ENCODE measurements at regions not wholly inside any gene's neighbourhood (a gene's known extent, or its start where the extent isn't known, plus 50 kb on each side); places are given as distances from the start of the nearest gene placed in this dataset.
"Not testable (repeated sequence)": the region's sequence is repeated elsewhere in the genome, so short reads cannot be mapped to it uniquely, and the experiment has no call there.

GRCh38 chr13:22933571-22934181 is 247.1 kb upstream of the SGCG start:
- no peak for DNase-seq (ENCODE audit: low spot score)

- DNase-seq (ENCODE audit: low spot score): no peak
These were observed 245.8 kb upstream of the SGCG start for GRCh38 chr13:22934744-22935523.

GRCh38 chr13:22936228-22936627 is 244.6 kb upstream of the SGCG start:
- DNase-seq (ENCODE audit: low spot score): no peak

GRCh38 chr13:22937241-22937640 is 243.5 kb upstream of the SGCG start:
- no peak for DNase-seq (ENCODE audit: low spot score)

GRCh38 chr13:22937953-22938352 is 242.8 kb upstream of the SGCG start:
- DNase-seq (ENCODE audit: low spot score): no peak

GRCh38 chr13:22938576-22938975 is 242.2 kb upstream of the SGCG start:
- DNase-seq (ENCODE audit: low spot score): no peak

- no peak for DNase-seq (ENCODE audit: low spot score)
These were observed 241.6 kb upstream of the SGCG start for GRCh38 chr13:22939157-22939556.

- no peak for DNase-seq (ENCODE audit: low spot score)
These were observed 240.6 kb upstream of the SGCG start for GRCh38 chr13:22940090-22940710.

- DNase-seq (ENCODE audit: low spot score): no peak
These were observed 240.0 kb upstream of the SGCG start for GRCh38 chr13:22940736-22941135.

GRCh38 chr13:22941495-22941894 is 239.3 kb upstream of the SGCG start:
- not testable (repeated sequence) for DNase-seq (ENCODE audit: low spot score)

GRCh38 chr13:22942831-22943230 is 237.9 kb upstream of the SGCG start:
- not testable (repeated sequence) for DNase-seq (ENCODE audit: low spot score)

GRCh38 chr13:22944378-22944777 is 236.4 kb upstream of the SGCG start:
- no peak for DNase-seq (ENCODE audit: low spot score)

- DNase-seq (ENCODE audit: low spot score): peak; percentile 40
These were observed 235.2 kb upstream of the SGCG start for GRCh38 chr13:22945321-22946226.

GRCh38 chr13:22948421-22948820 is 232.4 kb upstream of the SGCG start:
- no peak for DNase-seq (ENCODE audit: low spot score)

GRCh38 chr13:22952018-22952417 is 228.8 kb upstream of the SGCG start:
- not testable (repeated sequence) for DNase-seq (ENCODE audit: low spot score)

GRCh38 chr13:22955147-22955546 is 225.6 kb upstream of the SGCG start:
- not testable (repeated sequence) for DNase-seq (ENCODE audit: low spot score)

GRCh38 chr13:22956456-22957115 is 224.2 kb upstream of the SGCG start:
- DNase-seq (ENCODE audit: low spot score): not testable (repeated sequence)

GRCh38 chr13:22959859-22960258 is 220.9 kb upstream of the SGCG start:
- DNase-seq (ENCODE audit: low spot score): not testable (repeated sequence)

- no peak for DNase-seq (ENCODE audit: low spot score)
These were observed 220.0 kb upstream of the SGCG start for GRCh38 chr13:22960827-22961226.

GRCh38 chr13:22961342-22961741 is 219.4 kb upstream of the SGCG start:
- not testable (repeated sequence) for DNase-seq (ENCODE audit: low spot score)
